DND-41 (cell line): ENCODE measurements at regions not wholly inside any gene's neighbourhood (a gene's known extent, or its start where the extent isn't known, plus 50 kb on each side); places are given as distances from the start of the nearest gene placed in this dataset.
"Not testable (repeated sequence)": the region's sequence is repeated elsewhere in the genome, so short reads cannot be mapped to it uniquely, and the experiment has no call there.

Source experiments
- ATAC-seq: fragments of 200-7000 bp; cut with Tn5 transposase; 3 replicates; pipeline ENCODE4 v1.9.1; 2021; ENCODE audit warnings: low read depth; ENCODE audit not compliant: insufficient read depth
- DNase-seq: peaks from one replicate; pipeline ENCODE4 v3.0.0-alpha.2; 2020
- H2AFZ ChIP-seq: 2 replicates; pipeline ENCODE4 v1.6.0; 2012; ENCODE audit warnings: low read depth, low read length
- H3K27ac ChIP-seq: 2 replicates; pipeline ENCODE4 v1.5.1; 2012; ENCODE audit warnings: low read length, inconsistent platforms
- H3K27me3 ChIP-seq: fragments of 200-600 bp; sonication (generic); 2 replicates; pipeline ENCODE4 v1.6.0; 2012; ENCODE audit warnings: low read length, mild to moderate bottlenecking, inconsistent platforms; ENCODE audit not compliant: insufficient read depth, poor library complexity
- H3K36me3 ChIP-seq: 2 replicates; pipeline ENCODE4 v1.5.1; 2012; ENCODE audit warnings: low read length, inconsistent platforms; ENCODE audit not compliant: insufficient read depth
- H3K4me1 ChIP-seq: 2 replicates; pipeline ENCODE4 v1.5.1; 2012; ENCODE audit warnings: mild to moderate bottlenecking, low read length; ENCODE audit not compliant: insufficient read depth
- H3K4me2 ChIP-seq: 2 replicates; pipeline ENCODE4 v1.6.0; 2012; ENCODE audit warnings: mild to moderate bottlenecking, moderate library complexity, low read length, inconsistent platforms; ENCODE audit not compliant: insufficient read depth
- H3K4me3 ChIP-seq, 2 experiments: fragments of 200-600 bp in 1 of 2; shearing (Covaris generic) in 1 of 2; 2 replicates each; pipeline ENCODE4 v1.5.1; 2012 to 2016; ENCODE audit warnings: inconsistent platforms in 2 of 2, low read length in 2 of 2, mild to moderate bottlenecking in 2 of 2, low read depth in 1 of 2, moderate library complexity in 1 of 2
- H3K79me2 ChIP-seq: 2 replicates; pipeline ENCODE4 v1.6.0; 2012; ENCODE audit warnings: low read length, inconsistent platforms; ENCODE audit not compliant: insufficient read depth
- H3K9ac ChIP-seq: 2 replicates; pipeline ENCODE4 v1.6.0; 2012; ENCODE audit warnings: low read depth, mild to moderate bottlenecking, inconsistent platforms, low read length, moderate library complexity
- H3K9me3 ChIP-seq: 2 replicates; pipeline ENCODE4 v1.5.1; 2012; ENCODE audit warnings: low read length, moderate library complexity, mild to moderate bottlenecking, inconsistent platforms; ENCODE audit not compliant: insufficient read depth, severe bottlenecking
- H4K20me1 ChIP-seq: 2 replicates; pipeline ENCODE4 v1.6.0; 2012; ENCODE audit warnings: low read length; ENCODE audit not compliant: insufficient read depth
- CTCF ChIP-seq: IDR thresholded peaks from 2 replicates; pipeline ENCODE4 v1.5.1; 2012; ENCODE audit warnings: borderline replicate concordance, low read length, moderate library complexity, mild to moderate bottlenecking; ENCODE audit not compliant: poor library complexity, severe bottlenecking; ENCODE audit errors: extremely low read depth
- EZH2 ChIP-seq: IDR thresholded peaks from 3 replicates; pipeline ENCODE4 v1.6.1; 2012; ENCODE audit warnings: borderline replicate concordance, low read depth, mild to moderate bottlenecking, moderate library complexity, low read length, inconsistent platforms; ENCODE audit not compliant: severe bottlenecking

- DNase-seq (no peak), ATAC-seq (no peak)
- Histone ChIP-seq H3K36me3 (no peaks in the 10 kb centered on the region), H4K20me1 (no peaks in the 10 kb centered on the region), H3K9ac (no peak overlapping the region), H3K79me2 (no peaks in the 10 kb centered on the region), H3K4me1 (no peaks in the 10 kb centered on the region), H3K4me2 (no peak overlapping the region), H3K9me3 (no peaks in the 10 kb centered on the region), H3K27ac (no peak overlapping the region), H3K4me3 (no peak overlapping the region), H2AFZ (no peak overlapping the region), H3K27me3 (peaks cover 8% of the 10 kb centered on the region)
- no peak for TF ChIP-seq EZH2
- TF ChIP-seq CTCF: no peak
Measured at GRCh38 chr15:98549003-98549402, 99.3 kb upstream of the IGF1R start.

GRCh38 chr15:98549741-98550140, 98.6 kb upstream of the IGF1R start:
- Histone ChIP-seq H3K4me1 (no peaks in the 10 kb centered on the region), H3K4me2 (no peak overlapping the region), H3K9ac (no peak overlapping the region), H4K20me1 (no peaks in the 10 kb centered on the region), H3K36me3 (no peaks in the 10 kb centered on the region), H3K27me3 (peaks cover 6% of the 10 kb centered on the region), H3K9me3 (no peaks in the 10 kb centered on the region), H3K27ac (no peak overlapping the region), H3K79me2 (no peaks in the 10 kb centered on the region), H3K4me3 (no peak overlapping the region), H2AFZ (no peak overlapping the region)
- ATAC-seq (no peak), DNase-seq (no peak)
- TF ChIP-seq CTCF: no peak

- not testable (repeated sequence) for H3K36me3 ChIP-seq, H3K9me3 ChIP-seq, H4K20me1 ChIP-seq, ATAC-seq, H2AFZ ChIP-seq, H3K4me3 ChIP-seq, H3K79me2 ChIP-seq, H3K27ac ChIP-seq, H3K4me1 ChIP-seq, H3K4me2 ChIP-seq, H3K9ac ChIP-seq, H3K27me3 ChIP-seq, DNase-seq
Measured at GRCh38 chr15:98550363-98550762, 98.0 kb upstream of the IGF1R start.

GRCh38 chr15:98551936-98552562, 96.3 kb upstream of the IGF1R start:
- Histone ChIP-seq H3K4me3 (no peak overlapping the region), H3K27ac (no peak overlapping the region), H3K9ac (no peak overlapping the region), H3K9me3 (no peaks in the 10 kb centered on the region), H3K36me3 (no peaks in the 10 kb centered on the region), H3K4me2 (no peak overlapping the region), H3K79me2 (no peaks in the 10 kb centered on the region), H3K4me1 (no peaks in the 10 kb centered on the region), H2AFZ (no peak overlapping the region), H4K20me1 (no peaks in the 10 kb centered on the region), H3K27me3 (peaks cover 2% of the 10 kb centered on the region)
- TF ChIP-seq EZH2 (no peak), CTCF (no peak)
- ATAC-seq: no peak
- no peak for DNase-seq
